Smooth muscle cell of the brain vasculature (primary cell): ENCODE measurements at regions not wholly inside any gene's neighbourhood (a gene's known extent, or its start where the extent isn't known, plus 50 kb on each side); places are given as distances from the start of the nearest gene placed in this dataset.
"Not testable (repeated sequence)": the region's sequence is repeated elsewhere in the genome, so short reads cannot be mapped to it uniquely, and the experiment has no call there.

Experiments
- DNase-seq: peaks from one replicate; pipeline ENCODE4 v3.0.0-alpha.2; 2012; ENCODE audit warnings: low read depth, low spot score

DNA sequence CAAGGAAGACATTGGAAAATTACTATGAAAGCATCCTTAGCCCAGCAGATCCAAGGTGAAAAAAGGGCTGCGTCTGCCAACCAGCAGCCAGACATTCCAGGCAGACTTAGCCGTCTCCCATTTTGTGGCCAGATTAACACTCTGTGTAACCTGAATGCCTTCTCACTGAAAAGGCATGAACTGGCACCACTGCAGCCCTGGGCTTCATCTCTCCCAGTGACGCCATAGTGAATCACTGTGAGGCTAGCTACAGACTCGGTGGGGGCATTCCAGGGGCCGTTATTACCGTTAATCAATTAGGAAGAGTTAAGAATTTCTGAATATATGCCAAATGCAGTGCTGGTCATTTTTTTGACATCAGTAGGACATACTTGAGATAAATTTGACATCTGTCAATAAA, 627.4 kb downstream of the LMO4 start:
- DNase-seq: no peak

DNA sequence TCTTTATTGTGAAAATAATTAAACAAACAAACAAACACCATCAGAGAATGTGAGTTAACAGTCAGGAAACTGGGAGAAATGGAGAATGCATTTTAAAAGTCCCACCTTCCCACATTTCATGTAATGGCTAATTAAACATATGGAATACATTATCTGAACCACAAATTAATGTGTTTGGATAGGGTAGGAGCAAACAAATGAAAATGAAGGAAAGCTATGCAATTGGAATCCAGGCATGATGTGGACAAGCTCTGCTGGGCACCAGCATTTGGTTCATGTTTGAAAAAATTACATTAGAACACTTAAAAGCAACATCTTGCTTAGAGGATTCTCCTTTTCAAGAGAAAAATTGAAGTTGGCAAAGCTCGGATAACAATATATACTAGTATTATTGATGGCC, 628.1 kb downstream of the LMO4 start:
- DNase-seq: no peak

DNA sequence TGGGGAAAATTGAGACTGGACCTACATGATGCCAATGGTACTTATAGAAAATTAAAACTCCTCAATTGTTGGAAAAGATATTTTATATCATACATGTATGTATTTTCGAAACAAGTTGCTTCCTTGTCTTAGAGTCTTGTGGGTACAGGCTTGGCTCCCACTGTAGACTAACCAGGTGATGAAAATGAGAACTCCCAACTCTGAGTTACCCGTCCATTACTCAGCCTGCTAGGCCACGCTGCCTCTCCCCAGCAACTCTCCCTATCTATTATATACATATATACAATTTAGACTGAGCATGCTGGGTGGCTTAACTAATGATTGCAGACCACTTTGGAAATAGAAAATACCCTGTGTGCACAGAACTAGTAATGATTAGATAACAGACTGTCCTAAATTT, 628.7 kb downstream of the LMO4 start:
- no peak for DNase-seq

DNA sequence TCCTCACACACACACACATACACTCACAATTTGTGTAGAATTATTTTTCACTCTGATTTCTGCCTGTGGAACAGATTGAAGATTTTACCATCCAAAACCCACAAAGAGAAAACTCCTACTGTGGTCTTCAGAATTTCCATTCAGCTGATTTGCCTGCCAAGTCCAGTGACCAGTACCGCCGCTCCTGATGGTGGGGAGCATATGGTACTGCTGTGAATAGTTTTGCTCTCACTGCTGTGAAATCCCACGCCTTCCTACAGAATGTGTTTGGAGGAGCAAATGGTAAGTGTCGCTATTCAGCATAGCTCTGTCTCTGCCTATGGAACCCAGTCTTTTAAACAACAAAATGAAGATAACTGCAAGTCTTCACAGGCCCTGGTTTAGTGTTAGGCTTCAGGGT, 629.5 kb downstream of the LMO4 start:
- no peak for DNase-seq

DNA sequence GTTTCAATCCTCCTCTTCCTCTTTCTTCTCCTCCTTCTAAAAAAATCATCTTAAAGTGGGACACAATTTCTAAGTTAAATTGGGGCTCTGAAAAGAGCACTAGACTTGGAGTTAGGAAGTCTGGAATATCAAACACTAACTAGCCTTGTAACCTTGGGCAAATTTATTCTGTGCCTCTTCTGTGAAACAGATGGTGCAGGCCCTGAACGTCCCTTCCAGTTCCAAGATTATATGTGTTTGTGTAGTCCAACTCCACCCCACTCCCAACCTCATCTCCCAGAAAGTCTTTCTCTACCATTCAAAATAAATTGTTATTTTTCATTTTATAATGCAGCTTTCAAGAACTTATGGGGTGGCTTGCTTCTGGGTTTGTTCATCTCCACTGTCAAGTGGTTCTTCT, 630.0 kb downstream of the LMO4 start:
- no peak for DNase-seq

DNA sequence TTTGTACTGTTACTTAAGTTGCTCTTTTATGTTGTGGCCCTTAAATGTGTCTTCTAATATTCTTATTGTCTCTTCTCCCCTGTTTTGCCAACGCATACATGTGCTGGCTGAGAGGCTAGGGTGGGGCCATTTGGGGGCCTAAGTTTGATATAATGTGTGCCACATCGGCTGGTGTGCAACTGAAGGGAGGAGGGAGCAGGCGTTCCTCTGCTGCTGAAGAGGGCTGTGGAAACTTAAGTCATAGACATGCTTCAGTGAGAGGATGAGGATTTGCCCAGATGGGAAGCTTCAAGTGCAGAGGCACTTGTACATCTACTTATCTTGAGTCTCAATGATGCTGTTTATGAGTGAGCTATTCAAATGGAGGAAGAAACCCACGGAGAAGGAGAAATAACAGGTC, 630.6 kb downstream of the LMO4 start:
- no peak for DNase-seq

DNA sequence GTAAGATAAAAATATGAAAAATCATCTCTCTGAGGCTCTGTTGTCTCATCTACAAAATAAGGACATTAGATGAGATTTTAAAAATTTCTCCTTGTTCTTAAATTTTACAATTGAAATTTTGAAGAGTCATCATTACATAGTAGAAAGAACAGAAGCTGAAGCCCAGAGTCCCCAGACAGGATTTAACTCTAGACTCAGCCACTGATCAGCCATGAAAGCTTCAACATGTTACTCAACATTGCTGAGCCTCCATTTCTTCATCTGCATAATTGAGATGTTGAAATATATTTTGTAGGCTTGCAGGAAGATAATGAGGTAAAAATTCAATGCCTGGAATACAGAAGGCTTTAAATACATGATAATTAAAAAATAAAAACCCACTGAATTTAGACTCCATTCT, 633.3 kb downstream of the LMO4 start:
- DNase-seq: no peak

DNA sequence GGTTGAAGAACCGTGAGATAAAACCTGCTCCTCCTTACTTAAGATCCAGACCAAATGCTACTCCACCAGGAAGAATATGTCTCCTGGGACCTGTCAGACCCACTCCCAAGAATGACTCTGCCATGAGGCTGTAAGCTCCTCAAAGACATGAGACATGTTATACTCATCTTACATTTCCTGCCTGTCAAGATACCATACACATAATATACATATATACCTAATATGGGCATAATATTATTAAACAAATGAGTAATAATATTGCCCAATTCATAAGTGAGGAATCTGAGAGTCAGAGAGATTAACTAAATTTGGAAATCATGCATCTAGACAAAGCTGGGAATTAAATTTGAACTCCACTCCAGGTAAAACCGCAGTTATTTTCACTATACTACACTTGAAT, 634.9 kb downstream of the LMO4 start:
- DNase-seq: no peak

DNA sequence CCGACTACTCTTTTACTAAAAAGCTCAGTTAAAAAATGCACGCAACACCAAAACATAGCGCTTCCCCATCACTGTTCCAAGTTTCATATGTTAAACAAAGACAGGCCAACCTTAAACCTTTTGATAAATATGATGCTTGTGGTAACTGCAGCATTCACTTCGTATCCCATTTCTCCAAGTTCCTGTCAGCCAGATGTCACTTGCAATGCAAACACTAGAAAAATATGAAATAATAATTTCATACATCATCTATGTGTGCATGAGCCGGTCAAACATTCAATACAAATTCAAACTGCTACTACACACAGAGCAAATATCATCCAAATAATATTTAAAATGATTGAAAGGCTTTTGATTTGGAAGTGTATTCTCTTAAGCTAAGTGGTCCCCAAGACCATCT, 636.5 kb downstream of the LMO4 start:
- no peak for DNase-seq

DNA sequence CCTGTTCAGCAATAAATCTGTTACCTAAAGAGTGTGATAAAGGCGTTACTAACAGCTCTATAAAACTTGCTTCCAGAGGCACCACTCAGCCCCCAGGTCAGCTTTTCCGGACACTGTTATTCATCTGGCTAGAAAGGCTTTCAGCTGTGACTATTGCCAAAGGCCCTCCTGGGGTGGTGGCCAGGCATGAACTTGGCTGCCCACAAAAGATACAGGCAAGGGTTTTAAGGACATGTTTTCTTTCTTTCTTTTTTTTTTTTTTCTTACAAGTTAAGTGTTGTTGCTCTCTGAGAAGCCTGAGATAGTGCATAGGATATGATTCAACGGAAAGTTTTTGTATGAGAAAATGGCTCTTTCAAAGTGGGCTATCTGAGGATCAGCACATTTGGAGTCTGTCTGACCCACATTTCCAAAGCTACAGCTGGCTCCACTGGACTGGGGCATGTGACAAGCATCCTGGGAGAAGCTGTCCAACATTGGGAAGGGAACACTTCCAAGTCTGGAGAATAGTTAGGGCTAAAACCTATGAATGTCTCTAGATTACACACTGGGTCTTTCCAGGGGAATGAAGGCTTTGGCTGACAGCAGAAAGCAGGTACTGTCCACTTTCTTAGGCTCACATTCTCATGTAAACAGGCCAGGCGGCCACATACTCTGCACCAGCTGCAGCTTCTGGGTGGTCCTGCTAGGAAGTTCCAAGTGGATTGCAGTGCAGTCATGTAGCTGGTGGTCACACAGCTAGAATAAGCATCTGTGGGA, 639.7 kb downstream of the LMO4 start:
- DNase-seq: no peak

DNA sequence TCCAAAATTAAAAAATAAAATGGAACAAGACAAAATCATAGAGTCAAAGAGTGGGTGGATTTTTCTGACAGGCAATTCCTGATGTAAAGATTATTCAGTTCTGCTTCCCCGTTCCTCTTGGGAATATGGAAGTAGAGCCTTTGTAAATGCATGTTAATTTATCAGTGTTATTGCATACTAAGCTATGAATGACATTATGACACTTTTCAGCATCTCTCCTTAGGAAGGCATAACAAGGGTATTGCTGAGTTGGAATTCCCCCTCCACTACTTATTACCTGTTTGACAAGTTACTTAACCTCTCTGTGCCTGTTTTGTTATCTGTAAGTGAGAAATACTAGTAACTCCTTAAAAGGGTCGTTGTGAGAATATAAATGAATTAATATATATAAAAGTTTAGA, 640.4 kb downstream of the LMO4 start:
- no peak for DNase-seq

DNA sequence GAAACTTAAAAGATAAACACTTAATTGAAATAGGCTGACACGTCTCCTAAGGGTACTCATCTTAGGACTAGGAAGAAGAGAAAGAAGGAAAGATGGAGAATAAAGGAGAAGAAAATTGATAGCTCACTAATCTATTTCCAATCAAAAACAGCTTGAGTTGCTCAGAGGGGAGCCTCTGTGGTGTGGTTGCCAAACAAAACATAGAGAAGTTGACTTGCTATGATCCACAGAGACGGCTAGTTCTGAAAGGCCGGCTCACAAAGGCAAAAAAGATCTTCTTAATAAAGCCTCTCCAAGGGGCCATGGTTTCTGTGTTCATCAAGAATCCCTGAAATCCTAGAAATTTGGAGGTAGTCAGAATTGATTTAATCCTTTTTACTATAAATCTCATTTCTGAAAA, 644.1 kb downstream of the LMO4 start:
- no peak for DNase-seq

DNA sequence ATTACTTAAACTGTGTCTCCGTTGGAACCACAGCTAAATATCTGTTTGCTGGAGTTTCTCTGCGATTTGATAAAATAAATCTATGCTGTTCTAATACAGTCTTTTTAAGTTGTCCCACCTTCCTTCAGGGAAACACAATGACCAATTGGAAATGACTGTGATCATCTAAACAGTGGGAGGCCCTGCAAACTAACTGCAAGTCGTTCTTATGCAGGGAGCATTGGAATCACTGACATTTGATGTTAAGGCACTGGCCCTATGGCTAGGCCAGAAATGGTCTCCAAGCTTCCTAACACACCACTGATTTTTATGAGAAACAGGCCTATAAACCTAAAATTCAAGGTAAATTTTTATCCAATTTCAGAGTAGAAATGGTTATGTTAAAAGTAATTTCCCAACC, 645.2 kb downstream of the LMO4 start:
- DNase-seq: no peak

DNA sequence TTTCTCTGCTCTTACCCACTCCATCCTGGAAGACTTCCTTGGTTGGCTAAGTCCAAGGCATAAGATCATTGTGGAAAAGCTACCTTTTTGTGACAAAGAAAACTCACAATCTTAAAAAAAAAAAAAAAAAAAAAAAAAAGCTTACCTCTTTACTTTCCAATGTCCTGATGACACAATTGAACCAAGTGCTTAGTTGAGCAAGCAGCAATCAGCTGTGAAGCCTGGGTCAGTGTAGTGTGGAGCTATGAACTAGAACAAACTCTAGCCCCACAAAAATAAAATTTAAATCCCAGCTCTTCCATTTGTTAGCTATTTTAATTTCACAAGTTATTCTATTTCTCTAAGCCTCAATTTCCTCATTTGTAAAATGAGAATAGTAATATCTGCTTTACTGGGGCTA, 647.6 kb downstream of the LMO4 start:
- no peak for DNase-seq

DNA sequence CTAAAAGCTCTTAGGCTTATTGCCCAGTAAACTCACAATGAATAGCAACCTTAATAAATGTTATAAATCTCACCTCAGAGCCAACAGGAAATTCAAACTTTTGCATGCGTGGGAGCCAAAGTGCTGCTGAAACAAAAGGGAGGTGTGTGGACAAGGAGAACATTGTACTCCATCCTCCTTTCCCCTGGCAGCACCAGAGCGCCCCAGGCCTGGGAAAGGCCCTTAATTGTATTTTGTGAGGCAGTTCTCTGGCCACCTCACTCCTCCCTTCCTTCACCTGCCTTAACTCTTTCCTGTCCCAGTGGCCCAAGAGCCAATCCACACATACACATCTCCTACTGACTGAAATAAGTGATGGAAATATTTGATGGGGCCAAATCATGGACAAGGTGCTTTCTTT, 648.5 kb downstream of the LMO4 start:
- DNase-seq: no peak

DNA sequence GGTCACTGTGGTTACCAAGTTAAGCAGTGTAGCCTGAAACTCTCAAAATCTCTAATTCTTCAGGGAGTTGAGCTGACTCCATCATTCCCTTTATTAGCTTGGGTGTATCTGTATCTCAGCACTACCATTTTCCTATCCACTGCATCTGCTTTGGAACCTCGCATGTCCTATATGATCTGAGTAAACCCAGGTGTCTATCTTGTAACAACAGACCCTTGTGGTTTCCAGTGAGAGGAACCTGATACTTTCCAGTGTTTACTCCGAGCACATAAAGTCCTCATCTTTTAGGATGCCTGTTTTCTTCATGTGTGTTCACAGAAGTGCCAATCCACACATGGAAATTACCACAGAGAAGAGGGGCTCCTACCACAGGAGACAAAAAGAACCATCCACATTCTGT, 650.4 kb downstream of the LMO4 start:
- DNase-seq: no peak

DNA sequence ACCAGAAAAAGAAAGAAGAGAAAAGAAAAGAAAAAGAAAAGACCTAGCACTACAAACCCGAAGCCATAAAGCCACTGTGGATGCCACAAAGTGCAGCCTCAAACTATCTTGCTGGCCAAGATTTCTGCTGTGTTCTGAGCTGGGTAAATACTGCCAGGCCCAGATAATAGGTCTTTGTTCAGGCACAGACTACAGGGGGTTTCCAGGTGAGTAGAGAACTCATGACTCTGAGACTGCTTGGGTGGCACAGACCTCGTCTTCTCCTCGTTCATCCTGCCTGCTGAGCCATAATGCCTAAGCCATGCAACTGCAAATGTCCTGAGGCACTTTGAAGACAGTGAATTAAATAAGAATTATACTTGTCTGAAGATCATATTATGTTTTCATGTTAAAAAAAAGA, 651.8 kb downstream of the LMO4 start:
- no peak for DNase-seq

DNA sequence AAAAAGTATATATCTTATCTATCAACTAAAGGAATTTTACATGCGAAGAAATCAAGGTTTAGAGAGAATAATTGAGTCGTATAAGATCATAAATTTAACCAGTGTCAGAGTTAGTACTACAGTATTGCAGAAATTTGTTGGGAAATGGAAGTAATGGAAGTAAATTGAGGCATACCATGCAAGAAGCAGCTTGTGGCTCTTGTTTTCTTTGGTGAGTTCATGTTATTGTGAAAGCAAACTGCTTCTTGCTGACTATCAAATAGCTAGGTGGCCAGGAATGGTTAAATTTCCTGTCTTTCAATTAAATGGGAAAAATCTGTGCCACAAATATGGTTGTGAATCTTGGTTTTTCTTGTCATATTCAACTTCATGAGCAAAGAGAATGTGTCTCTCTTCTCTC, 652.7 kb downstream of the LMO4 start:
- no peak for DNase-seq

DNA sequence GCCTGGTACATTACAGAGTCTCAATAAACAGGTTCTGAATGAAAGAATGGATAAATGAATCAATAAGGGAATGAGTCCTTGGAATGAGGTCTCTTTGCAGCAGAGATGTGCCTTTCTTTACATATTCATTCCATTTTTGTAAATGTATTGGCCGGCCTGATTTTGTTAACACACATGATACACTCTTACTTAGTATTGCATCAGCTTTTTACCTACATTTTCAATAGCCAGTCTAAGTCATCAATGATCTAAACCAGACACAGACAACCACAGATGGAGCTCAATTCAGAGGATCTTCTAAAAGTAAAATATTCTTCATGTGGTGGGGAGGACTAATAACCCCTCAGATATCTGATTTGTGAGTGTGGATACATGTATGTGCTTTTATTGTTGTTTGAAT, 653.1 kb downstream of the LMO4 start:
- no peak for DNase-seq

DNA sequence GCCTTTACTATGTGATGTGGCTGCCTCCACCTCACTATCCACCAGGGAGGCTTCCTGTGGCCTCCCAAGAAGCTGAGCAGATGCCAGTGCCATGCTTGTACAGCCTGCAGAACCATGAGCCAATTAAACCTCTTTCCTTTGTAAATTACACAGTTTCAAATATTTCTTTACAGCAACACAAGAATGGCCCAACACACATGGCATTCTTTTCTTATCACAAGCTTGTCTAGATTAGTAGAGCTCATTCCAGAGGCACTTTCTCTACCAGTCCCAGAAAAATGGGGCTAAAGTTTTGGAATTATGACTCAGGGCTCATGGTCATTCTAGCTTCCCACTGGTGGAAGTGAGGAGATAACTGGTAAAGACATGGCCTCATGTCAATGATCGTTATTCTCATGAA, 655.2 kb downstream of the LMO4 start:
- no peak for DNase-seq

DNA sequence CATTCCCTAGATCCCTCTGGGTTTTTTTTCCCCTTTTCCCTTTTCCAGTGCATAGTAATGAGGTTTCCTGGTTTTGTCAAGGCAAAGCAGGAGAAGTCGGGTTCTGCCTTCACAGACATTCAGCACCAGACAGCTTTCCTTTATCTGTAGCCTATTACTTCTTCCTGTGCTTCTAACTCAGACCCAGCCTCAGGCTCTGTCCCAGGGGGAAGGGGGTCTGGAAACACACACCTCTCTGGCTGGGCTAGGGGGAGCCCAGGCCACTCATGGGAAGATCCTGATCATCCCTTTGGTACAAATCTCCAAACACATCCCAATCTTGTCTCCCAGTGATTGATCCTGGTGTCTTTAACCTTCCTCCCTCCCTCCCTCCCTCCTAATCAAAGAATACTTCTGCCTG, 656.4 kb downstream of the LMO4 start:
- DNase-seq: no peak

DNA sequence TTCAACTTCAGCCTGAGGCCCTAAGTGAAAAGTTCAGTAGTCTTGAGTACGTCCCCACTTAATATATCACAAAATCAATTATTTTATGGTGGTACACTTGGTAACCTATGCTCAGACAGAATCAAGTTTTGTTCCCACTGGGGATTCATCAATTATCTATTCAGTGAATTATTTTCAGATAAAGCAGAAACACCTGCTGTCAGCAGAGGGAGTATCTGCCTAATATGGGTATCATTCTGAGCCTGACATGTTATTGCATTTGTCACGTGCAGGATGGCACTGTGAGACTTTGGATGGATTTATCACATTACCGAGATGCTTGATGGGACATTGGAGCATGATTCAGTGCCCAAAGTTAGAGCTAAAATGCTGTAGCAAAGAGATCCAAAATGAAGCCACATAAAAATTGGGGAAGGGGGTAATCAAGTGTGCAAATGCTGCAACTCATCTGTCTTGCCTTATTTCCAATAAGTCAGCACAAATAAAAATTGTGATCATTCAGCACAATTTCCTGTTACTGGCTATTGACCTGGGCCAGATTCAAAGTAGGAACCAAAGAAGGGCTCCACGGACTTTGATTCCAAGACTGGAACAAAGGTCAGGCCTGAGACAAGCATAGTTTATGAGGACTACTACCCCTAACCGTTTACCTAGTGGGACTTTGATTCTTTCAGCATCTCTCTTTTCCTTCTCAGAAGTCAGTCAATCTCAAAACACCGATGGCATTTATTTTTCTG, 657.6 kb downstream of the LMO4 start:
- no peak for DNase-seq

DNA sequence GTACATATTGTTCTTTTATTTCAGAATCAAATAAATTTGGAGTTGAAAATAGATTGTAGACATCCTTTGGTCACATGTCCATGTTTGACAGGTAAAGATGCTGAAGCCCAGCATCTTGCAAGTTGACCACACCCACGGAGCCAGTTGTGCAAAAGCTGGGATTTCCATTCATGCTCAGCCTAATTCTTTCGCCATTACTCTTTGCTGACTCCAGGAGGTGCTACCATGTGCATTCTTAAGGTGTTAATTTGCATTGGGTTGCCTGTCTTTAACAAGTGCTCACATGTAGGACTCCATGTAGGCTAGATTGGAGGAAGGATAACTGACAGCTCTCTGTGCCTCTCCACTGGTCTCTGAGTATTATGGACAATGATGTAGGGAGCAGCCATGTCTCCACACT, 660.7 kb downstream of the LMO4 start:
- DNase-seq: no peak

DNA sequence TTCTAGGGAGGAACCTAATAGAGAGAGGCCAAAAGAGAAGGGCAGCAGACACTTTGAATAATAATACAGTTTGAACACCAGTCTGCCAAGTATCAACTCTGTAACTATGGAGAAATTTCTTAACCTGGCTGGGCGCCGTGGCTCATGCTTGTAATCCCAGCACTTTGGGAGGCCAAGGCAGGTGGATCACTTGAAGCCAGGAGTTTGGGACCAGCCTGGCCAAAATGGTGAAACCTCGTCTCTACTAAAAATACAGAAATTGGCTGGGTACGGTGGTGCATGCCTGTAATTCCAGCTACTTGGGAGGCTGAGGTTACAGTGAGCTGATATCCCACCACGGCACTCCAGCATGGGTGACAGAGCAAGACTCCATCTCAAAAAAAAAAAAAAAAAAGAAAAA, 663.9 kb downstream of the LMO4 start:
- not testable (repeated sequence) for DNase-seq
